MCF 10A (cell line): ENCODE measurements at regions not wholly inside any gene's neighbourhood (a gene's known extent, or its start where the extent isn't known, plus 50 kb on each side); places are given as distances from the start of the nearest gene placed in this dataset.

Experiments used
- BruUV-seq: library from RNA; stranded (reverse); fragments of 400-500 nt; replicated peaks from 2 replicates; lab custom pipeline; 2021; lab: Mats Ljungman, UMichigan
- CTCF ChIA-PET: fragments of 300-600 bp; sonication (Branson Sonifier 250); formaldehyde crosslinking; extraction: SDS; loops from one replicate; lab custom pipeline; 2021; ENCODE audit warnings: antibody characterized with exemption, inconsistent platforms; lab: Yijun Ruan, JAX
- POLR2A ChIA-PET: fragments of 300-600, 350-650 bp; sonication (Branson Sonifier 250); formaldehyde crosslinking; extraction: SDS; loops from one replicate; lab custom pipeline; 2020; ENCODE audit warnings: antibody characterized with exemption, inconsistent platforms; lab: Yijun Ruan, JAX
- DNase-seq: peaks from one replicate; pipeline ENCODE4 v3.0.0-alpha.2; 2018; ENCODE audit not compliant: unreplicated experiment
- H3K27ac Mint-ChIP-seq: one replicate; pipeline ENCODE4 v1.8.0; 2022; ENCODE audit warnings: mild to moderate bottlenecking, low read depth, mixed read lengths; ENCODE audit not compliant: unreplicated experiment
- H3K27me3 Mint-ChIP-seq: one replicate; pipeline ENCODE4 v1.8.0; 2022; ENCODE audit warnings: mixed read lengths; ENCODE audit not compliant: insufficient read depth, unreplicated experiment
- H3K36me3 Mint-ChIP-seq: one replicate; pipeline ENCODE4 v1.8.0; 2022; ENCODE audit warnings: mild to moderate bottlenecking, moderate library complexity, mixed read lengths; ENCODE audit not compliant: insufficient read depth, unreplicated experiment
- H3K4me1 Mint-ChIP-seq: one replicate; pipeline ENCODE4 v1.8.0; 2022; ENCODE audit warnings: mixed read lengths; ENCODE audit not compliant: insufficient read depth, unreplicated experiment
- H3K4me3 Mint-ChIP-seq: one replicate; pipeline ENCODE4 v1.8.0; 2022; ENCODE audit warnings: mild to moderate bottlenecking, moderate library complexity, mixed read lengths; ENCODE audit not compliant: unreplicated experiment
- H3K9me3 Mint-ChIP-seq: one replicate; pipeline ENCODE4 v1.8.0; 2022; ENCODE audit warnings: mixed read lengths; ENCODE audit not compliant: unreplicated experiment
- intact Hi-C: fragments of 100-400 bp; cut with micrococcal nuclease; formaldehyde crosslinking; loops from 2 replicates; pipeline ENCODE4 v1.14.1; 2022
- TF ChIP-seq, protein P1 (sequence below): fragments of 200-600 bp; IDR thresholded peaks from one replicate; pipeline ENCODE4 v1.8.0; 2022; ENCODE audit warnings: antibody characterized with exemption, mild to moderate bottlenecking; ENCODE audit not compliant: unreplicated experiment

DNA sequence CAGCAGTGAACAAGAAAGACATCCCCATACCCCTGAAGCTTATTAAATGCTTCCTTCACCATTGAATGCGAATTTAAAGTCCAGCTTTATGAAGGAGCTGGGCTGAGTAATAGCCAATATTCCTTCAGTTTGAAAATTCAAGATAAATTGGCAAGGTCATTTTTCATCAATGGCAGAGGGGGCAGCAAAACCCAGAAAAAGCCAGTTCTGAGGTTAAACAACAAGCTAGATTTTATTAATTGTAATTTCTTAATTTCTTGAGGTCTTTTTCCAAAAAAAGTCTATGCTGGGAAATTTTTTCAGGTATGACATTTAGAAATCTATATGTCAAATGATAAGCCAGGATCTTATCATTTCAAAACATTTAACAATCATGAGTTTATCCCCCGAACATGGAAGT is 808.9 kb downstream of the RPA4 start:
- CTCF ChIA-PET = no interaction called here

DNA sequence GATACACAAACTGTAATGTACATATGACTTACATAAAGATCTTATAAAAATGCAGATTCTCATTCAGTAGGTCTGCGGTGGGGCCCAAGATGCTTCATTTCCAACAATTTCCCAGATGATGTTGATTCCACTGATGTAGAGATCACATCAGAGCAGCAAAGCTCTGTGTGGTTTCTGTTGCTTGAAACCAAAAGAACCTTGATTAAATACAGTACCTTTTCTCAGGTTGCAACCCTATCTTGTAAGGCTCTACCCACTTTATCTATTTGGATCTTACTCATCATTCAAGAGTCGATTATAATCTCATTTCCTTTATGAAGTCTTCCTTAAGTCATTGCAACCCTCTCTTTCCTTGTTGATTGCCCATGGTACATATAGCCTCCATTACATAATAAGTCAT is 816.8 kb downstream of the RPA4 start:
- POLR2A ChIA-PET = no interaction called here
- no TSS peak for BruUV-seq
- H3K36me3 Mint-ChIP-seq = no peaks in the 10 kb centered on the region
- H3K9me3 Mint-ChIP-seq = no peaks in the 10 kb centered on the region
- TF ChIP-seq, protein P1, sequence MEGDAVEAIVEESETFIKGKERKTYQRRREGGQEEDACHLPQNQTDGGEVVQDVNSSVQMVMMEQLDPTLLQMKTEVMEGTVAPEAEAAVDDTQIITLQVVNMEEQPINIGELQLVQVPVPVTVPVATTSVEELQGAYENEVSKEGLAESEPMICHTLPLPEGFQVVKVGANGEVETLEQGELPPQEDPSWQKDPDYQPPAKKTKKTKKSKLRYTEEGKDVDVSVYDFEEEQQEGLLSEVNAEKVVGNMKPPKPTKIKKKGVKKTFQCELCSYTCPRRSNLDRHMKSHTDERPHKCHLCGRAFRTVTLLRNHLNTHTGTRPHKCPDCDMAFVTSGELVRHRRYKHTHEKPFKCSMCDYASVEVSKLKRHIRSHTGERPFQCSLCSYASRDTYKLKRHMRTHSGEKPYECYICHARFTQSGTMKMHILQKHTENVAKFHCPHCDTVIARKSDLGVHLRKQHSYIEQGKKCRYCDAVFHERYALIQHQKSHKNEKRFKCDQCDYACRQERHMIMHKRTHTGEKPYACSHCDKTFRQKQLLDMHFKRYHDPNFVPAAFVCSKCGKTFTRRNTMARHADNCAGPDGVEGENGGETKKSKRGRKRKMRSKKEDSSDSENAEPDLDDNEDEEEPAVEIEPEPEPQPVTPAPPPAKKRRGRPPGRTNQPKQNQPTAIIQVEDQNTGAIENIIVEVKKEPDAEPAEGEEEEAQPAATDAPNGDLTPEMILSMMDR = no peak
- intact Hi-C loops = no loop called here
- no peak overlapping the region for H3K4me3 Mint-ChIP-seq
- DNase-seq = no peak
- H3K27ac Mint-ChIP-seq = no peak overlapping the region
- peaks cover 60% of the 10 kb centered on the region for H3K27me3 Mint-ChIP-seq
- H3K4me1 Mint-ChIP-seq = no peaks in the 10 kb centered on the region
- CTCF ChIA-PET = interaction anchor here (2.3 kb wide), 1 partner anchor 15 kb away, joined by 9 read pairs; no protein-coding TSS in a partner anchor

More for the DNA sequence above, 808.9 kb downstream of the RPA4 start:
- DNase-seq = no peak
- TF ChIP-seq, protein P1 = no peak
- peaks cover 39% of the 10 kb centered on the region for H3K27me3 Mint-ChIP-seq
- no TSS peak for BruUV-seq
- H3K36me3 Mint-ChIP-seq = no peaks in the 10 kb centered on the region
- POLR2A ChIA-PET = interaction anchor here (0.9 kb wide), 1 partner anchor 22 kb away, joined by 3 read pairs; no protein-coding TSS in a partner anchor
- no peak overlapping the region for H3K4me3 Mint-ChIP-seq
- intact Hi-C loops = no loop called here
- no peak overlapping the region for H3K27ac Mint-ChIP-seq
- no peaks in the 10 kb centered on the region for H3K4me1 Mint-ChIP-seq
- H3K9me3 Mint-ChIP-seq = no peaks in the 10 kb centered on the region

DNA sequence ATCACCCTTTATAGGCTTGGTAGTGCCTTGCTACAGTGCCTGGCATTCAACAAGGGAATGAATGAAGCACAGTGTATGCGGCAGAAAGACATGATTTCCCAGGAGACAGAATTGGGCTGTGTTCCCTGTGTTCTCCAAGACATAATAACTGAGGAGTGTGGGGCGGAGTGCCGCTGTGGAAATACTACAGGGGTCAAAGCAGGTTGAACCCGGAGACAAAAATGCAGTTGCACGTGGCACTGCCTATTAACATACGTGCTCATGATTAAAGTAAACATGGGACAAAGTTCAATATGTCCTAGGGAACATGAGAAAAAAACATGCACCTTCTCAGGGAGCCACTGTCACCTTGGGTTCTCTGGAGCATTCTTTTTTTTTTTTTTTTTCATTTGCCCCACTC is 820.8 kb downstream of the RPA4 start:
- no peaks in the 10 kb centered on the region for H3K4me1 Mint-ChIP-seq
- H3K4me3 Mint-ChIP-seq = no peak overlapping the region
- peaks cover 34% of the 10 kb centered on the region for H3K27me3 Mint-ChIP-seq
- intact Hi-C loops = no loop called here
- H3K9me3 Mint-ChIP-seq = no peaks in the 10 kb centered on the region
- H3K36me3 Mint-ChIP-seq = no peaks in the 10 kb centered on the region
- DNase-seq = no peak
- ChIA-PET CTCF (interaction anchor here (0.6 kb wide), 1 partner anchor 1065 kb away, joined by 3 read pairs; no protein-coding TSS in a partner anchor), POLR2A (no interaction called here)
- no TSS peak for BruUV-seq
- H3K27ac Mint-ChIP-seq = no peak overlapping the region
- TF ChIP-seq, protein P1 = no peak

DNA sequence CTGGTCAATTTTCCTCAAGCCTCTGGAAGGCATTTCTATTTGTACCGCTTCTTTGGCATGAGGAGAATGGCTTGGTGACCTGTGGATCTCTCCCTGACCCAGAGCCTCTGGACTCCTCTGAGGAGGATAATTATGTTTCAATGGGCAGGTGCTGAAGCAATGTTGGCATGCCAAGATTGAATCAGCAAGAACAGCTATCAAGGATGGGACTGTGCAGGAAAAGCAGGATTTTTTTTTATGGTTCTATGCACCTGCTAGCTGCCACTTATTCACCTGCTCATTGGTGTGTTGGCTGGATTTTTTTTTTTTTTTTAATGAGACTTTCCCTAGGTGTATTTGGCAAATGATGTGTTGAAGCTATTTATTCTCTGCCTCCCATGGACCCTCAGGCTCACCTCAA is 821.2 kb downstream of the RPA4 start:
- TF ChIP-seq, protein P1 = no peak
- POLR2A ChIA-PET = no interaction called here
- Mint-ChIP-seq H3K9me3 (no peaks in the 10 kb centered on the region), H3K27me3 (peaks cover 30% of the 10 kb centered on the region), H3K36me3 (no peaks in the 10 kb centered on the region), H3K27ac (no peak overlapping the region), H3K4me1 (no peaks in the 10 kb centered on the region), H3K4me3 (no peak overlapping the region)
- no peak for DNase-seq
- intact Hi-C loops = no loop called here
- CTCF ChIA-PET = no interaction called here
- no TSS peak for BruUV-seq
